ENCODE measurements at regions not wholly inside any gene's neighbourhood (a gene's known extent, or its start where the extent isn't known, plus 50 kb on each side); places are given as distances from the start of the nearest gene placed in this dataset.
A peak's percentile ranks its signal among the peaks of the same experiment; 100 is the strongest.
"Not testable (repeated sequence)": the region's sequence is repeated elsewhere in the genome, so short reads cannot be mapped to it uniquely, and the experiment has no call there.

DNA sequence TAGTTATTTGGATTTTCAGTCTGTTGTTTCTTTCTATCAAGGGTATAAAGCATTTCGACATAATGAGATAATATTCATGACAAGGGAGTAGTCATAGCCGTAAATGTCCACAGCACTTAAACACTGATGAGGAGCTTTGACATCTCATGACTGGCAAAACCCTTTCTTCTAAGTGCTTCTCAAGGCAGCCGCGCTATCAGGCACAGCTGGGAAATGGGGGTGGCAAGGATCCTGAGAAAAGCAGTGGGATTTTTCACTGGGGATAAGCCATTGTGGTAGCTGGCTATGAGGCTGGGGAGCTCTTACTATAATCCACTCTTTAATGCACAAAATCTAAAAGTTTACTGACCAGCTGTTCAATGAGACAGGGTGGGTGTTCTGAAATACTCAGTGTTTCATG, 493.2 kb upstream of the KLF6 start:
- in situ Hi-C loops (cut with HindIII; ENCODE audit: low pct_unique_long_range_greater_than_20kb, low sequenced_read_pairs) = no loop called here
- Histone ChIP-seq H3K27ac (ENCODE audit: low read length) (peak overlapping the region; percentile 83), H3K27me3 (ENCODE audit: control insufficient read depth, insufficient read depth, low read length) (no peaks in the 10 kb centered on the region), H3K4me3 (ENCODE audit: low read depth in 2 of 2, low read length in 2 of 2) (no peak overlapping the region), H3K4me1 (ENCODE audit: control insufficient read depth, insufficient read depth, low read length) (peaks cover 9% of the 10 kb centered on the region), H3K9me3 (ENCODE audit: control insufficient read depth, insufficient read depth, low read depth, low read length) (no peaks in the 10 kb centered on the region; the same call in 1 of the 2 replicates), H3K36me3 (ENCODE audit: control insufficient read depth, insufficient read depth, low read length) (no peaks in the 10 kb centered on the region)
- no peak for TF ChIP-seq REST (IDR thresholded peaks at IDR 0.05; ENCODE audit: insufficient read depth in 1 of 2, low read depth in 2 of 2, low read length in 1 of 2)
- TF ChIP-seq SIN3A (IDR thresholded peaks at IDR 0.05; ENCODE audit: borderline replicate concordance, insufficient read depth, low read depth, low read length) = no peak
- no peak for TF ChIP-seq CTCF (IDR thresholded peaks at IDR 0.05)
- no peak for TF ChIP-seq POLR2AphosphoS5 (IDR thresholded peaks at IDR 0.05; ENCODE audit: low read depth, low read length)
- TF ChIP-seq TCF7L2 (IDR thresholded peaks at IDR 0.05; ENCODE audit: low read depth, low read length) = no peak
- BruUV-seq (replicated peaks) = no TSS peak
- POLR2A ChIA-PET = interaction anchor here (0.5 kb wide), 1 partner anchor 14 kb away, joined by 5 read pairs; no protein-coding TSS in a partner anchor
- CTCF ChIA-PET = no interaction called here
- no peak for ATAC-seq
- intact Hi-C loops (cut with micrococcal nuclease; ENCODE audit: unreplicated experiment) = no loop called here
- no peak for DNase-seq (ENCODE audit: low read depth, low spot score)

DNA sequence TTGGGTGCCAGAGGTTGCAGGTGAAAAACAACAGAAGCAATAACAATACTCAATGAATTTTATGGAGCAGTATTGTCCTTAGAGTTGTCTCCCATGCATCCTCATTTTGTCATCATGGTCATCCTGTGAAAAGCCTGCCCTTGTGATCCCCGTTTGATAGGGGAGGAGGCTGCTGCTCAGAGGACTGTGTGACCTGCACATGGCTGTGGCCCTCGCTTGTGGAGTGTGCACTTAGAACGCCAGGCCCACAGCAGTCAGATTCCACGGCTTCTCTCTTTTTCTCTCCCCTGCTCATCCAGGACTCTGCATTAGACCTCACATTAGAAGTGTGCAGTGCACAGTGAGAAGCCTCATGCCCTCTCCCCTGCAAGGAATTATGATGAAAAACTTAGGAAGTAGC, 491.1 kb upstream of the KLF6 start:
- intact Hi-C loops (cut with micrococcal nuclease; ENCODE audit: unreplicated experiment) = no loop called here
- no TSS peak for BruUV-seq (replicated peaks)
- no peak for TF ChIP-seq CTCF (IDR thresholded peaks at IDR 0.05)
- TF ChIP-seq SIN3A (IDR thresholded peaks at IDR 0.05; ENCODE audit: borderline replicate concordance, insufficient read depth, low read depth, low read length) = no peak
- no peak for TF ChIP-seq REST (IDR thresholded peaks at IDR 0.05; ENCODE audit: insufficient read depth in 1 of 2, low read depth in 2 of 2, low read length in 1 of 2)
- TF ChIP-seq TCF7L2 (IDR thresholded peaks at IDR 0.05; ENCODE audit: low read depth, low read length) = no peak
- TF ChIP-seq POLR2AphosphoS5 (IDR thresholded peaks at IDR 0.05; ENCODE audit: low read depth, low read length) = no peak
- H3K9me3 ChIP-seq (ENCODE audit: control insufficient read depth, insufficient read depth, low read depth, low read length) = no peaks in the 10 kb centered on the region; the same call in 1 of the 2 replicates
- no peaks in the 10 kb centered on the region for H3K36me3 ChIP-seq (ENCODE audit: control insufficient read depth, insufficient read depth, low read length)
- ChIA-PET POLR2A (no interaction called here), CTCF (no interaction called here)
- H3K4me1 ChIP-seq (ENCODE audit: control insufficient read depth, insufficient read depth, low read length) = peaks cover 7% of the 10 kb centered on the region
- no peak for ATAC-seq
- H3K27ac ChIP-seq (ENCODE audit: low read length) = peak overlapping the region; percentile 6; the same call in 1 of the 2 replicates
- H3K27me3 ChIP-seq (ENCODE audit: control insufficient read depth, insufficient read depth, low read length) = no peaks in the 10 kb centered on the region
- in situ Hi-C loops (cut with HindIII; ENCODE audit: low pct_unique_long_range_greater_than_20kb, low sequenced_read_pairs) = no loop called here
- no peak overlapping the region for H3K4me3 ChIP-seq (ENCODE audit: low read depth in 2 of 2, low read length in 2 of 2)
- DNase-seq (ENCODE audit: low read depth, low spot score) = no peak

DNA sequence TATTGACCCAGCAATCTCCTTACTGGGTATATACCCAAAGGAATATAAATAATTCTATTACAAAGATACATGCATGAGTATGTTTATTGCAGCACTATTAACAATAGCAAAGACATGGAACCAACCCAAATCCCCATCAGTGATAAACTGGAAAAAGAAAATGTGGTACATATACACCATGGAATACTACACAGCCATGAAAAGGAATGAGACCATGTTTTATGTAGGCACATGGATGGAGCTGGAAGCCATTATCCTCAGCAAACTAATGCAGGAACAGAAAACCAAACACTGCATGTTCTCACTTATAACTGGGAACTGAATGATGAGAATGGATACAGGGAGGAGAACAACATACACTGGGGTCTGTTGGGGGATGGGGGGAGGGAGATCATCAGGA, 489.7 kb upstream of the KLF6 start:
- in situ Hi-C loops (cut with HindIII; ENCODE audit: low pct_unique_long_range_greater_than_20kb, low sequenced_read_pairs) = not testable (repeated sequence)

More for the DNA sequence above, 489.7 kb upstream of the KLF6 start:
- BruUV-seq (replicated peaks); H3K36me3 ChIP-seq (ENCODE audit: control insufficient read depth, insufficient read depth, low read length); H3K27ac ChIP-seq (ENCODE audit: low read length); H3K9me3 ChIP-seq (ENCODE audit: control insufficient read depth, insufficient read depth, low read depth, low read length); POLR2A ChIA-PET; ATAC-seq; H3K4me3 ChIP-seq (ENCODE audit: low read depth in 2 of 2, low read length in 2 of 2); H3K4me1 ChIP-seq (ENCODE audit: control insufficient read depth, insufficient read depth, low read length); intact Hi-C loops (cut with micrococcal nuclease; ENCODE audit: unreplicated experiment); H3K27me3 ChIP-seq (ENCODE audit: control insufficient read depth, insufficient read depth, low read length); DNase-seq (ENCODE audit: low read depth, low spot score); CTCF ChIA-PET: not testable (repeated sequence)

Data from Panc1 (cell line).